Esophagus squamous epithelium (tissue), 5 donors: ENCODE measurements at regions not wholly inside any gene's neighbourhood (a gene's known extent, or its start where the extent isn't known, plus 50 kb on each side); places are given as distances from the start of the nearest gene placed in this dataset.

ENCODE experiments used
- DNase-seq: peaks from one replicate; lab custom pipeline; 2025; lab: John Stamatoyannopoulos, UW
- H3K27ac ChIP-seq, 4 donors: fragments of 200-600 bp; sonication (generic); one replicate each; pipeline ENCODE4 v1.5.1; 2016 to 2019; ENCODE audit warnings: mild to moderate bottlenecking in 1 of 4
- H3K27me3 ChIP-seq, 4 donors: fragments of 200-600 bp; sonication (generic); 1 replicate in 3 of 4; 2 replicates in 1 of 4; pipeline versions ENCODE4 v1.5.1 to v1.6.0; 2017 to 2021; ENCODE audit warnings: antibody characterized with exemption in 1 of 4
- H3K36me3 ChIP-seq, 3 donors: fragments of 200-600 bp; sonication (generic); one replicate each; pipeline ENCODE4 v1.5.1; 2016 to 2019
- H3K4me1 ChIP-seq, 3 donors: fragments of 200-600 bp; sonication (generic); one replicate each; pipeline ENCODE4 v1.5.1; 2017 to 2019
- H3K4me3 ChIP-seq, 4 donors: fragments of 200-600 bp; sonication (generic); 1 replicate in 3 of 4; 2 replicates in 1 of 4; pipeline ENCODE4 v1.5.1; 2016 to 2019; ENCODE audit warnings: mild to moderate bottlenecking in 2 of 4, moderate library complexity in 1 of 4
- H3K9me3 ChIP-seq, 3 donors: fragments of 200-600 bp; sonication (generic); one replicate each; pipeline ENCODE4 v1.5.1; 2016 to 2019
- CTCF ChIP-seq, 6 experiments: fragments of 450-650 bp in 4 of 6; fragments of 200-600 bp in 2 of 6; sonication (generic) in 2 of 6; IDR thresholded peaks; one replicate each; pipeline ENCODE4 v1.5.1; 2016 to 2019; ENCODE audit warnings: antibody characterized with exemption in 6 of 6, mild to moderate bottlenecking in 4 of 6, moderate library complexity in 4 of 6
- POLR2A ChIP-seq, 4 donors: fragments of 450-650 bp; IDR thresholded peaks; one replicate each; pipeline ENCODE4 v1.6.1; 2017; ENCODE audit warnings: antibody characterized with exemption in 4 of 4, mild to moderate bottlenecking in 4 of 4, moderate library complexity in 3 of 4
- WGBS, 2 donors: methylation state at CpG; one replicate each; pipeline ENCODE4 v1.1.5; 2018; 5-methylcytosine and 5-hydroxymethylcytosine counted together
- intact Hi-C: fragments of 100-400 bp; cut with DNase I; formaldehyde crosslinking; loops from one replicate; pipeline ENCODE4 v1.15.0; 2022
- donor health status: DM: yes; HTN: yes; CAD: no.

- TF ChIP-seq POLR2A (IDR thresholded peaks at IDR 0.05), result no peak
- no peak for TF ChIP-seq CTCF (IDR thresholded peaks at IDR 0.05)
- Histone ChIP-seq H3K9me3 (no peaks in the 10 kb centered on the region), H3K4me1 (no peaks in the 10 kb centered on the region), H3K27me3 (no peaks in the 10 kb centered on the region), H3K4me3 (no peak overlapping the region), H3K27ac (no peak overlapping the region), H3K36me3 (no peaks in the 10 kb centered on the region)
- no peak for DNase-seq
- intact Hi-C loops, result no loop called here
- 70 to 75% methylated on average over 3 of the region's 3 CpGs for WGBS, 2 donors
Measured at GRCh38 chr11:29495676-29496075, 521.2 kb downstream of the KCNA4 start.

- no peak overlapping the region for H3K4me3 ChIP-seq
- no peaks in the 10 kb centered on the region for H3K36me3 ChIP-seq
- no peaks in the 10 kb centered on the region for H3K9me3 ChIP-seq
- WGBS, 2 donors, result 68 to 94% methylated on average over 1 of the region's 1 CpG
- intact Hi-C loops, result no loop called here
- H3K27me3 ChIP-seq, result no peaks in the 10 kb centered on the region
- no peaks in the 10 kb centered on the region for H3K4me1 ChIP-seq
- H3K27ac ChIP-seq, result no peak overlapping the region
- no peak for DNase-seq
- no peak for TF ChIP-seq POLR2A (IDR thresholded peaks at IDR 0.05)
- TF ChIP-seq CTCF (IDR thresholded peaks at IDR 0.05), result no peak
Measured at GRCh38 chr11:29490938-29491337, 525.9 kb downstream of the KCNA4 start.

GRCh38 chr11:29486301-29486700, 530.5 kb downstream of the KCNA4 start:
- TF ChIP-seq CTCF (IDR thresholded peaks at IDR 0.05), result no peak
- no peak for TF ChIP-seq POLR2A (IDR thresholded peaks at IDR 0.05)
- no peak overlapping the region for H3K27ac ChIP-seq
- no peak for DNase-seq
- no peak overlapping the region for H3K4me3 ChIP-seq
- intact Hi-C loops, result no loop called here
- no peaks in the 10 kb centered on the region for H3K4me1 ChIP-seq
- no peaks in the 10 kb centered on the region for H3K27me3 ChIP-seq
- no peaks in the 10 kb centered on the region for H3K36me3 ChIP-seq
- no peaks in the 10 kb centered on the region for H3K9me3 ChIP-seq

- intact Hi-C loops, result no loop called here
- Histone ChIP-seq H3K27me3 (no peaks in the 10 kb centered on the region), H3K9me3 (no peaks in the 10 kb centered on the region), H3K4me1 (no peaks in the 10 kb centered on the region), H3K4me3 (no peak overlapping the region), H3K27ac (no peak overlapping the region), H3K36me3 (no peaks in the 10 kb centered on the region)
- WGBS, 2 donors, result 85% methylated on average over 4 of the region's 4 CpGs
- TF ChIP-seq POLR2A (IDR thresholded peaks at IDR 0.05) (no peak), CTCF (IDR thresholded peaks at IDR 0.05) (no peak)
- DNase-seq, result no peak
Measured at GRCh38 chr11:29485641-29486040, 531.2 kb downstream of the KCNA4 start.

GRCh38 chr11:29484548-29484947, 532.3 kb downstream of the KCNA4 start:
- TF ChIP-seq CTCF (IDR thresholded peaks at IDR 0.05) (no peak), POLR2A (IDR thresholded peaks at IDR 0.05) (no peak)
- H3K4me3 ChIP-seq, result no peak overlapping the region
- no peaks in the 10 kb centered on the region for H3K4me1 ChIP-seq
- DNase-seq, result no peak
- H3K27me3 ChIP-seq, result no peaks in the 10 kb centered on the region
- H3K36me3 ChIP-seq, result no peaks in the 10 kb centered on the region
- no peak overlapping the region for H3K27ac ChIP-seq
- intact Hi-C loops, result no loop called here
- no peaks in the 10 kb centered on the region for H3K9me3 ChIP-seq
- 73 to 74% methylated on average over 1 of the region's 1 CpG for WGBS, 2 donors
